HG03039 (cell line): ENCODE measurements at regions not wholly inside any gene's neighbourhood (a gene's known extent, or its start where the extent isn't known, plus 50 kb on each side); places are given as distances from the start of the nearest gene placed in this dataset.

Experiments used
- ATAC-seq: cut with Tn5 transposase; IDR thresholded peaks from one replicate; pipeline ENCODE4 v1.9.1; 2021; ENCODE audit warnings: mild to moderate bottlenecking, moderate library complexity; ENCODE audit not compliant: unreplicated experiment

DNA sequence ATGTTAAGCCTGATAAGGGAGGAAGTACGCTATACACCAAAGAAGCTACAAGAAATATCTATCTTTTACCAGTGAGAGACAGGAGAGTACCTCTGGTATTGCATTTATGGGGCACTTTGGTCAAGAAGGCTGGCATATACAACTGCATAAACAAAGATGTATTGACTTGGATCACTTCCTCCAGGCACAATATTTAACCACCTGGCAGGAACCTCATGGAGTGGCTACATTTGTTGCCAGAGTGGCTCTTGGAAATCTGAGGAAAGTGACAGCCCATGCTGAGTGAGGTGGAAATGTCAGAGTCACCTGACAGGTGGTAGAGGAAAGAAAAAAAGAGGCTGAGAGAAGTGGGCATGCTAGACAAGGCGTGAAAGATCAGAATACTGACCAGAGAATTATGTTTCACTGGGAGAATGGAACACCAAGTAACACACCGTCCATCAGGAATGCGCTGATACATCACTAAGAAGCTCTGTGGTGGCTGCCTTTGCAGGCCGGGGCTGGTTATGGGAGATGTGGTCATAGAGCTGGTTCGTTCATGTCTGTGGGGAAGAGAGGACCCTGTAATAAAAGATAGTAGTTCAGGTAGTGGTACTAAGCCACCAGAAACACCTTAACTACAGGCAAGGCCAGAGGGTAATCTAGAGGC is 61.4 kb upstream of the UFL1 start:
- no peak for ATAC-seq

DNA sequence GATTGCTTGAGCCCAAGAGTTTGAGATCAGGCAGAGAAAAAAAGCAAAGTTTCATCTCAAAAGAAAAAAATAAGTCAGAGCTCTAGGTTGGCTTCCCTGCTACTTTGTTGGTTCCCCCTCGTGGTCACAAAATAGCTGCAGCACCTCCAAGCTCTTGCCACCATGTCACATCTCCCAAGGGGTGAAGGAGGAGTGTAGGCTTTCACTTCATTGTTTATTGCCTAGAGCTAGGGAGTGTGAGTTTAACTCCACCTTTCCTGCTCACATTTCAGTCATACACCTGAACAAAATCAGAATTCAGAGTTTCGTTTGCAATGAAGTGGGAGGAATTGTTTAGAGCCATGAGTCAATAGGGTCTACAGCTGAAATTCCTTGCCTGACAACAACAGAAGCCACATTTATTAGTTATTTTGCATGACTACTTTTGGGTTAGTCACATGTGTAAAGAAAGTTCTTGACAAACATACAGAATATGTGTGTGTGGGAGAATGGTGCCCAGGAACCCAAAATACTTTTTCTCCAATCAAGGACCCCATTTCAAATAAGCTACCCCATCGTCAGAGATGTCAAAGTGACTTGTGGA is 56.2 kb upstream of the UFL1 start:
- ATAC-seq, result peak; percentile 34

DNA sequence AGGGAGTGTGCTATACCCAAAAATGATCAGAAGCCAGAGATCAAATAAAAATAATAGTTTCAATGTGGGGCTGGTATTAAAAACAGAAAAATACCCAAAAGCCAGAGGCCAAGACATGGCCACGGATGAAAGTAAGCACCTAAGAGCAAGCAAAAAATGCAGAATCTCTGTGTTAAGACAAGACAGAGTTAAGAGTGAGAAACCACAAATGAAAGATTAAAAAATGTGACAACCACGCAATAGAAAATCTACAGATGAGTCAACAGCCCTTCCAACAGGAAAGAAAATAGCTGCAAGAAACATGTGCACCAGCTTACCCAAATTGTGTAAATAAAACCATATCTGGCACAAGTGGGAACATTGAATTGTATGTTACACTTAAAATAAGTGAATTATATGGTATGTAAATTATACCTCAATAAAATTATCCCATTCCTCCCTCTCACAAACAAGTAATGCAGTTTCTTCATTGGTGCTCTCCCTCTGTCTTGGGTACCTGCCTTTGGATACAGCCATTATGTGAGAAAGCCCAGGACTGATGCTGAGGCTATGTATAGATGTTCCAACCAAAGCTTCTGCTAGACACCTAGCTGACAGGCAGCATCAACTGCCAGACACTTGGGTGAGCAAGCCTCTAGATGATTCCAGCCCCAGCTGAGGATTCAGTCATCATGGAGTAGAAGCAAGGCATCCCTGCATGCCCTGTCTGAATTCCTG is 55.3 kb upstream of the UFL1 start:
- peak; percentile 61 for ATAC-seq

DNA sequence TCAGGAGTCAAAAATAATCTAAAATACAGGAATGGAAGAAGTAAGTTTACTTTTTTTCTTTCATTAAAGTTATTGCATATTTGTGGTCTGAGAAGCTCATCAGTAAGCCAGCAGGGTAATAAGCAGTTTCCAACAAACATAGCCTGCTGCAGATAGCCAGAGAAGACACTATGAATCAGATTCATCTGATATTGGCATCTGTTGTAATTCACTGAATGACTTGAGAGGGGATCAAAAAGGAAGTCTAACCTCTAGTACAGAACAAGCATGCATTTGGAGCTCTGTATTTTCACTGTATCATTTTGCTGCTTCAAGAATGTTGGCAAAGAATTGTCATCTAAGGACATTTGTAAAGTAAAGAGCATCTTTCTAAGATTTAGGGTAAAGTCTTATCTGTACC is 53.8 kb upstream of the UFL1 start:
- ATAC-seq, result no peak

DNA sequence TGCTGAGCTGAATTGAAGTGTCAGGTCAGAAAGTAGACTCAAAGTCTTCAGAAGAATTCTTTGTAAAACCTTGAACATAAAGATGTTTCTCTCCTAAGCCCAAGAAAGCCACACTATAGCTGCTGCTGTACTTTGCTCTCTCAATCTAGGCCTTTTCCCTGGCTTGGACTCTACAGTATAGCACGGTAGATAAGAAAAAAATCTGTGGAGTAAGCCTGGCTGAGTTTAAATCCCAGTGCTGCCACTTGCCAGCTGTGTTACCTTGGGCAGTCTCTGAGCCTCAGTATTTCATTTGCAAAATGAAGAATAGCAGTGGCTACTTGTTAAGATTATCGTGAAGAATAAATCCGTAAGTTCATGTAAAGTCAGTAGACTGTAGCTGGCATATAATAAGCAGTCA is 53.3 kb upstream of the UFL1 start:
- ATAC-seq, result no peak

DNA sequence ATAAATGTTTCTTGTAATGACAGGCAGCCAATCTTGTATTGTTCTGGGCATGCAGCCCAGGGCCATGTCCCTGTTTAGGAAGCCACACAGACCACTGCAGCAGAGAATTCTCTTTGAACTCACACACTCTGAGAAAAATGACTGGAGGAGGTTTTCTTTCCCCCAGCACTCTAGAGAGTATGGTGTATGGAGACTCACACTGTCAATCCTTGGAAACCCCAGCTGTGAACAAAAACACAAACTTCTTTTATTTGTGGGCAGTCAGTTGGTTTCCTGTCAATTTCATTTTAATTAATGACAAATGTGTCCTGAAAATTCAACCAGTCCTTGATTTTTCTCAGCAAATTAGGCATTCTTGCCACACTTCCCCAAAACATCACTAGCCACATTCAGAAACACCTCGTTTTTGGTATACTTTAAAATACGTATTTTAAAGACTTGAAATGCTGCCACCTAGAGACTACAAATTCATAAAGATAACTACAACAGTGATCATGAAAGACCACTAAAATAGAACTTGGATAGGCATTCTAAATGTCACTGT is 52.9 kb upstream of the UFL1 start:
- no peak for ATAC-seq

DNA sequence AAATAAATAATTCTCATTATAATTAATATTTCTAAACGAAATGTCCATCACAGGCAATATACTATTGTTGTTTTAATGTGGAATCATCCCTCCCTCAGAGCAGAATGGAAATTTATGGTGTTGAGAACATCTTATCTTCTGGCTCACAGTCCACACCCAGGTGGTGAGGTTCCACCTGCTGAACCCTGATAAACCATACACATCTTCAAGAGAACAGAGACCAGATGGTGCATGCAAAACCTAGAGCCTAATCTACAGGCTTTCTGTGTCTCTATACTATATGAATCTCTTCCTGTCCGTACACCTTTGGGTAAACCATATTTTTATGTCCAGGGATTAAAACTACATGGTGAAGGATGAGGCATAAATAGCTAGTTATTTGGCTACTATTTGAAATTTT is 52.3 kb upstream of the UFL1 start:
- ATAC-seq, result no peak

DNA sequence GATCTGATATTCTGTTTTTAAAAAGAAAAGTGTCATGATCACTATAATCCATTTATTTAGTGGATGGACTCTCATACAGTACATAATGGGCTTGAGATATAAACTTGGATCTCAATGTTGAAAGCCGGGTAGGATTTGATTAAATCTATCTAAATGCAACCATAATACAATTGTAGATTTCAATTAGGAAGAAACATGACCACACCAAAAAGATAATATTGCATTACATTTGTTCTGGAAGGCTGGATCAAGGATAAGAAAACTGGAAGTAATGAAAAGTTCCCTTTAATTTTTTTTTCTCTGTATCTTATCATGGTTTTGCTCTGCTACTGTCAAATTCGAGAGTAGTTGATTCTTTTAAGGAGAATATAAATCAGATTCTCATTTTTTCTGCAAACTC is 51.3 kb upstream of the UFL1 start:
- no peak for ATAC-seq
